HG03469 (cell line): ENCODE measurements at regions not wholly inside any gene's neighbourhood (a gene's known extent, or its start where the extent isn't known, plus 50 kb on each side); places are given as distances from the start of the nearest gene placed in this dataset.

ENCODE experiments used
- ATAC-seq: cut with Tn5 transposase; IDR thresholded peaks from one replicate; pipeline ENCODE4 v1.9.1; 2021; ENCODE audit warnings: mild to moderate bottlenecking, moderate library complexity, moderate number of reproducible peaks; ENCODE audit not compliant: unreplicated experiment

DNA sequence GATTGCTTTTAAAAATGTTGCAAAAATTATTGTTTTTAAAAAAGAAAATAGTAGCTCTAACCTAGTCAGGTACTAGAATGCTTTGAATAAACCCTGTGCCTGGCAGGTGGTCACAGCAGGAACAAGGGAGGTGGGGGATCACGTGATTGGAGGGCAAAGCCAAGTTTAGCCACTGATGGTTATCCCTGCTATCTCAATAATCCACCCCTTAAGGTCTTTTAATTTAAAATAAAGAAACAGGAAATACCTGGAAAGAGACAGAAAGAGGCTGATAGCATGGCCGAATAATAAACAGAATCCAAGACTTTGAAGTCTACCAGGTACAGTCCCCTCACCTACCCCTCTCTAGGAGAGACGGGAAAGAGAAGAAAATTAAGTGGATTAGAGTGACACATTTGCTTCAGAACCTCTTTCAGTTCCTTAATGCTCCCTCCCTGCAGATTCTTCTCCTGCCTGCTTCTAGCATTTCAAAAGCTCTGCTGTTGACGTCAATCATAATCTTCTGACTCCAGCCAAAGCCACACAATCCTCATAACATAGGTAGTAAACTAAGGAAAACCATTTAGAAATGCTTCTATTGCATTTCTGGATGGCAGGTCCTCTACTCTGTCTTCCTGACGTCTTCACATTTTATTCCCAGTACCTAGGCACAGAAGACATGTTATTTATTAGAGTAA is 303.4 kb upstream of the MME start:
- no peak for ATAC-seq

DNA sequence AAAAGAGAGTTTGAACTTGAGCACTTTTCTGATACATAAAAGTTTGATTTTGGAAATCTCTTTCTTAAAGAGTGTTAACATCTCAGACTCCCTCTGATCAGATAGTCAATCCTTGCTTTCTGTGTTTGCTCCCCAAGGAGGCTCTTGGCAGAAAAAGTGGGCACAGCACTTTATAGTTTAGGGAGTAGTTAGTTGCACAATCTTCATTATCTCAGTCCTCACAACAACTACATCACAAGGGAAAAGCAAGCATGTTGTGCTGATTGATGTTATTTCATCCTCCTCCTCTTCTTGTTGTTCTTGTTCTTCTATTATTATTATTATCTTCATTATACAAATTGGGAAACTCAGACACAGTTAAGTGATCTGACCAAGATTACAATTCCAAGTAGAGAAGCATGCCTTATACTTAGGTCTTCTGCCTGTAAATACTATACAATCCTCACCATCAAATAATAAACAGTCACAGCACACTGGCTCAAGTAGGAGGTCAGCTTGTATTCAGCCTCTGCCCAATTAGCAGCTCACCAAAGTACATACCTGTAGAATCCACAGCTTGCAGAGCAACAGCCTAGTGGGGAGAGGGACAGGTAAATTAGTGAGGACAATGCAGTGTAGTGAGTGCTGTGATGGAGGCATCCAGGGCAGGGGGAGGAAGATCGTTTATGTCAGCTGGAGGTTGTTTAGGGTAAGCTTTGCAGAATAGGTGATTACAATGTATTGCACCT is 304.1 kb upstream of the MME start:
- no peak for ATAC-seq

DNA sequence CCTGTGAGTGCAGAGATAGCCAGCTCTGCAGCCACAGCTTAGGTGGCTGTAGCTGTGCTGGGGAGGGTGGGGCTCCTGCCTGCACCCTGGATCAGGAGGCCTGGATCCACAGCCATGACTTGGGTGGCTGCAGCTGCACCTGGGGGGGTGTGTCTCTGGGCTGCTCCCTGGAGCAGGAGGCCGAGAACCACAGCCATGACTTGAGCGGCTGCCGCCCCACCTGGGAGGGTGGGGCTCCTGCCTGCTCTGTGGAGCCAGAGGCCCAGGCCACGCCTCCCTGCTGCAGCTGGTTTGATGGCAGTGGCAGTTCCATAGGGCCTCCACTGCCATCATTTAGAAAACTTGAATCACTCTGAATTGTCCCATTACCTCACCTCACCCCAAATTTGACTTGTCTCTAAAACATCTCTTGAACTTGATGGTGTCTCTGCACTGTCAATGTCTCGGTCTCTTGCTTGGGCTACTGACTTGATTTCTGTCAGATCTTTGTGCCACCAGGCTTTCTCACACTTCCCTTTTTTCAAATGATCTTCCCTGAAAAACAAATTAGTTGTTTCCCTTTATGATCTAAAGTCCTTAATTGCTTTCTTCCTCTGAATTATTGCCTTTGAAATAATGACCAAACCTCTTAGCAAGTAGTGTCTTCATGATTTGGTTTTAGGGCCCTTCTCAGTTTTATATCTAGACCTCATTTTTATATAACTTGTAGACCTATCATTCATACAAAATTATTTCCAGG is 313.2 kb upstream of the MME start:
- ATAC-seq, result no peak

- no peak for ATAC-seq
These were observed 315.1 kb upstream of the MME start for GRCh38 chr3:154764856-154765640.

GRCh38 chr3:154762486-154762885 is 317.6 kb upstream of the MME start:
- ATAC-seq, result no peak

DNA sequence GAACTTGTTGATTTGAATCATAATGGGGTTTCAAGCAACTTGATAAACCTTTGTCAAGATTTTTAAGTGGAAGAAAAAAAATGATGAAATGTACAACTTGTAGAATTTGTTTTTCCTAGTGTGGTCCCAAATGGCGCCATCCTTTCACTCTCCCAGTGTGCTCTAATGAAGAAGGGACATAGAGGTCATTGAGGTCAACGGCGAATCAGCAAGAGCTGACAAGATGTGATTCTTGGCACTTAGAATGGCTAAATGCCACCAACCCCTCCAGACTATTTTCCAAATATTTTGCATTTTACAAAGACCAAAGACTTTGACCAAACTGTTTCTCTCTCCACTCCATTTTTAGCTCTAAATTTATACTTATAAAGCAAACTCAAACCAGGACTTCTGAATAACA is 320.2 kb upstream of the MME start:
- no peak for ATAC-seq

DNA sequence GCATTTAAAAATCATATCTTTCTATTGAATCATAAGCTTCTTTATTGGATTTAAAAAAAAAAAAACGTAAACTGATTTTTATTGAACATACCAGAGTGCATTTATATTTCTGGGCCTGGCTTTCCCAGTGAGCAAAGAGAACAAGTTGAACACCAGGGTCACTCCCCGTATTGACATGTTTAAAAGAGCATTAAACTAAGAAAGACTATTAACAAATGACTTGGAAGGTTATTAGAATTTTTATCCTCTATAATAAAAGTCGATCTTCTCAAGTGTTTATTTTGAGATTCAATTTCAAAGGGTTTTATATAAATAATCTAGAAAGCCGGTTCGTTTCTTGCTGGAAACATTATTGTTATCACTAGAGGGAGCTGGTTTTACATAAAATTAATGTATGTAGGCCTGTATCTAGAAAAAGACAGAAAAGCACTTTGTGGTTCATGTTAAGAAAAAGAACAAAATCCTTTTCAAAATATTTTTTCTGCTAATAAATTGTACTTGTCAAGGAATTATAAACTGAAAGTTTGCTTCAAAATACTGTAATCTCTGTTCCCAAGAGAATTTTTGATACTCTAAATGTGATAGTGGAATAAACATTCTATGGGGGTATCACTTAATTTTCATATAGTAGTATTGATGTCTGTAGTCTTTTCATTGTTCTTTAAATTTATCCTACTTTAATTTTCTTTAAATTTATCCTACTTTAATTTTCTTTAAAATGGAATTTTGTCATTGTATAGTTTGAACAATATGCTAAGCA is 321.8 kb upstream of the MME start:
- no peak for ATAC-seq

- ATAC-seq, result no peak
These were observed 323.1 kb upstream of the GPR149 start for GRCh38 chr3:154753101-154753500.

- ATAC-seq, result no peak
These were observed 319.5 kb upstream of the GPR149 start for GRCh38 chr3:154749514-154749913.

DNA sequence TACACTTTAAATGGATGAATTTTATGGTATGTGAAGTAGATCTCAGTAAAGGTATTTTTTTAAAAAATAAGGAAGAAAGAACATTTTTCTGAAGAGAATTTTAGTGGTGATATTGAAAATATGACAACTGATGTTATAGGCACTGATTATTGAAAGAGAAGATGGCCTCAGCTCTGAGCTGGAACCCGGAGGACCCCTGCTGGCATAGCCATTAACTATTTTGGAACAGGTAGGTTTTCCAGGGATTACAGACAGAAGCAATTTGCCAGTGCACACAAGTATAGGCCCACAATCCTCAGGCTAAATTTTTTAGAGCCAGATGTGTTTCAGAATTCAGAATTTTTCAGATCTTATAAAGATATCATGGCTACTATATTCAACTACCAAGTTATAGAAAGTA is 315.9 kb upstream of the GPR149 start:
- no peak for ATAC-seq

- no peak for ATAC-seq
These were observed 315.1 kb upstream of the GPR149 start for GRCh38 chr3:154745122-154745521.

DNA sequence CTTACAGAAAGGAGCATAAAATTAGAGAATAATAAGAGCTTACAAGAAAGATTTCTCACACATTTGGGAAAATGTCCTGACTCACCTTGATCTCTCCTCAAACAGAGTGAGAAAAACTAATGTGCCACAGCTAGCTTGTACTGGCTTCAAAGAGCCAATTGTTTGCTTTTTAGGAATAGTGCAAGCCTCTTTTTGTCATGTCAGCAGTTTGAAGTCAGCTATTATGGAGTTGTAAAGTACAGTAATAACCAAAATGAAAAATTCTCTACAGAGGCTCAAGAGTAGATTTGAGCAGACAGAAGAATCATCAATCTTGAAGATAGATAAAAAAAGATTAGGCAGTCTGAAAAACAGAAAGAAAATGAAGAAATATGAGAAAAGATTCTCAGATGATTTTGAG is 313.4 kb upstream of the GPR149 start:
- ATAC-seq, result no peak

- ATAC-seq, result no peak
These were observed 304.5 kb upstream of the GPR149 start for GRCh38 chr3:154734468-154734867.

DNA sequence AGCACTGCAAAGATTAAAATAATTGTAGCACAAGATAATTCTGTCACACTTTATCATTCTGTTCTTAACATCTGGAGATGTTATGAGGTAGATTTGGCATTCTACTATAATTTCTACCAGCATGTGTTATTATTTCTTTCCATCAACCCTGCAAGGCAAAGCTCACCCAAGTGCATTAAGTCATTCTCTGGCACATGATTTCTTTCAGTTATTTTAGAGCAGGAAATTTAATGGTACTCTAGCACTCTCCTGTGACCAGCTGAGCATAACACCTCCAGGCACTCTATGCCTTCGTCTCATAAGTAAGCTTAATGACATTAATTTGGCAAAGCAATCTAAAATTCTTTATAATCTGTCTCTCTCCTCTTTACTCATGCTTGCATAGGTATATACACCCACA is 300.2 kb upstream of the GPR149 start:
- ATAC-seq, result no peak

DNA sequence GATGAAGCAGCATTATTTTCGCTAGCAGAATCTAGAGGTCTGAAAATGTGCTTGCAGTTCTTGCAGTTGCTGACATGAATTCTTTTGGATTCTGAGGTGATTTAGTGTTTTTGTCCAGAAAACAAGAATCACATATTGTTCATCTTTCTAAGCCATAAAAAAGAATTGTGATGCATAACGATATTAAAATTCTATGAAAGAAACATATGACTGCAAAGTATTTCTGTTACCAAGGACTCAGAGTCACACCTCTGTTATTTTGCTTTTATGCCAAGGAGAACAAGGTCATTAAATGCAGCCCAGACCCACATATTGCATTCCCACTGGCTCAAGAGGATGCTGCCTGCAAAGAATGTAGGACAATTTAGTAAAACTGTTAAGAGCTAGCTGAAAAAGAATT is 299.8 kb upstream of the GPR149 start:
- ATAC-seq, result no peak

DNA sequence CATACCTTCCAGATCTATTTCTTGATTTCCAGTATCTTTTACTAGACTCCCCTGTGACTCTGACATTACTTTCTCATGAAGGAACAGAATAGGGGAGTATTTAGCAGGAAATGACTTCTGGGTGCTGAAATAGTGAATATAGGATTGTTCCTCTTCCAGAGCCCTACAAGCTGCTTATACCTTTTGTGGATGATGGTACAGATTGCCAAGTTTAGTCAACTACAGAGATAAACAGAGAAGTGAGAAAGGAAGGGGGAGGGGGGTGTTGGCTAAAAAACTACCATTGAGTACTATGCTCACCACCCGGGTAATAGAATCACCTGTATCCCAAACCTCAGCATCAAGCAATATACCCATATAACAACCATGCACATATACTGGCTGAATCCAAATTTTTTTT is 298.3 kb upstream of the GPR149 start:
- no peak for ATAC-seq

DNA sequence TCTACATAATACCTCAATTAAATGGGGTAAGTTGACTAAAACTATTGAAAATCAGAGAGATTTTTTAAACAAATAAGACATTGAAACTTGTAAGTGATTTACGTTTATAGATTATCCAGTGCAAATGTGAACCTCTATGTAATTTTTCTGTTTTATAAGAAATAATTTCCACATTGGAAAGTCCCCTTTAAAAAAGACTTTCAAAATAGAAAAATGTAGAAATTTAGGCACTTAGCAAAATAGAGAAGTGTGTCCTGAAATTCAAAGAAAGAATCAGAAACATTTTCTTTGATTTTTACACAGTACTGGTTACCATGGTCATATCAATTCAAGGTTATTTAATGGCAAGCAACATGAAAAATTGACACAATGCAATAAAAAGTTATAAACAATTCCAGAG is 290.9 kb upstream of the GPR149 start:
- ATAC-seq, result no peak

DNA sequence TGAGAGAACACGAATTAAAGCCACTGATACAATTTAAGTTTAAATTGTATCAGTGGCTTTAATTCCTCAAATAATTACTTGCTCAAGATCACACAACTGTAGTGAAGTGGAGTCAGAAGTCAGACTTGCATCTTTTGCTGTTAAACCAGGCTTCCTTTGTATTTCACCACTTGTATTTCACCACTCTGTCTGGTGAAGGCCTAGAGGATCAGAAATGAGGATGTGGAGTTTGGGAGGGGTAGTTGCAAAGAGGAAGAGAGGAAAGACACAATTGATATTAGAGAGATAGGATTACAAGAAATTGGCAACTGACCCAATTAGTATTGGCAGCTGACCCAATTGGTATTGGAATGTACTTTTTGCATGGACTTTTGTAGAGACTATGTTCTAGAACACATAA is 288.1 kb upstream of the GPR149 start:
- ATAC-seq, result no peak

- no peak for ATAC-seq
These were observed 286.2 kb upstream of the GPR149 start for GRCh38 chr3:154716170-154716569.

DNA sequence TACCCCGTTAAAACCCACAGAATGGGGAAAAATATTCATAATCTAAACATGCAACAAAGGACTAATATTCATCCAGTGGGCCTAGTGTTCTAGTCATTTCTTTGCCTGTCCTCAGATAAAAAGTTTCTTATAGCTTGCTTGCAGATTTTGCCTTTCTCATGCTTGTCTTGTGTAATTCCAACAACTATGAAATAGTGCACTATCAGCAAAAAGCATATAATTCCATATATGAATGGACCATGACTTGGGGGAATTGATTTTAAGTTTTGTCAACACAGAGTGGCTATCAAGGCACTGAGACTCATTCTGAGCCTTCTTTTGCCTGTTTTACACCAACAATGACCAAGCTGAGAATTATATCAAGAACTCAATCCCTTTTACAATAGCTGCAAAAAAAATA is 278.6 kb upstream of the GPR149 start:
- no peak for ATAC-seq

- no peak for ATAC-seq
These were observed 271.1 kb upstream of the GPR149 start for GRCh38 chr3:154701055-154701454.
